Mucosa of descending colon (tissue), 3 donors: ENCODE measurements at regions not wholly inside any gene's neighbourhood (a gene's known extent, or its start where the extent isn't known, plus 50 kb on each side); places are given as distances from the start of the nearest gene placed in this dataset.

Source experiments
- ATAC-seq: fragments of 200-7000 bp; cut with Tn5 transposase; one replicate; pipeline ENCODE4 v1.9.1; 2020; ENCODE audit warnings: mild to moderate bottlenecking, moderate library complexity
- DNase-seq, 3 donors: peaks; one replicate each; pipeline ENCODE4 v3.0.0-alpha.2; 2020
- H3K36me3 ChIP-seq: fragments of 200-600 bp; one replicate; pipeline ENCODE4 v1.8.0; 2021; ENCODE audit warnings: low read depth, mild to moderate bottlenecking
- H3K4me1 ChIP-seq: fragments of 200-600 bp; one replicate; pipeline ENCODE4 v1.8.0; 2021; ENCODE audit warnings: low read depth, mild to moderate bottlenecking
- H3K4me3 ChIP-seq: fragments of 200-600 bp; one replicate; pipeline ENCODE4 v1.8.0; 2021; ENCODE audit warnings: mild to moderate bottlenecking
- H3K9me3 ChIP-seq: fragments of 200-600 bp; one replicate; pipeline ENCODE4 v1.8.0; 2021; ENCODE audit warnings: mild to moderate bottlenecking
- intact Hi-C, 2 donors: fragments of 100-400 bp; cut with DNase I in 1 of 2; cut with micrococcal nuclease in 1 of 2; formaldehyde crosslinking; loops; one replicate each; pipeline versions ENCODE4 v1.11.0 to v1.11.1; 2022; cut with DNase I, micrococcal nuclease
- TF ChIP-seq, protein P1 (sequence below): fragments of 200-600 bp; IDR thresholded peaks from one replicate; pipeline ENCODE4 v1.8.0; 2022; ENCODE audit warnings: antibody characterized with exemption, mild to moderate bottlenecking
- donor health status: DM: no; HTN: no; CAD: no; lungs with moderate emphysema.
- donor health status: DM: no; HTN: no; CAD: no.
- donor health status: DM: no; HTN: yes; CAD: no.

DNA sequence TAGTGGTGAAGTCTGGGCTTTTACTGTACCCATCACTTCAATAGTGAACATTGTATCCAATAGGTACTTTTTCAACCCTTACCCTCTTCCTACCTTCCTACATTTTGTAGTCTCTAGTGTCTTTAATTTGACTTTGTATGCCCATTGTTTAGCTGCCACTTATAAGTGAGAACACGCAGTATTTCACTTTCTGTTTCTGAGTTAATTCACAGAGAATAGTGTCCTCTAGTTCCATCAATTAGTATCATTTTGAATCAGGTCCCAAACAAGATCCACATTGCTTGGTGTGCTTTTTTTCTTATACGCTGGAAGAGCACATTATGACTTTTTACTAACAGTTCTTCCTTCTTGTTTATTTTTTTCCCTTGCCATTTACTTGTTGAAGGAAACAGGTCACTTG lies 176.0 kb upstream of the WDFY3 start:
- H3K9me3 ChIP-seq: no peaks in the 10 kb centered on the region
- intact Hi-C loops: no loop called here
- no peak for ATAC-seq
- TF ChIP-seq, protein P1, sequence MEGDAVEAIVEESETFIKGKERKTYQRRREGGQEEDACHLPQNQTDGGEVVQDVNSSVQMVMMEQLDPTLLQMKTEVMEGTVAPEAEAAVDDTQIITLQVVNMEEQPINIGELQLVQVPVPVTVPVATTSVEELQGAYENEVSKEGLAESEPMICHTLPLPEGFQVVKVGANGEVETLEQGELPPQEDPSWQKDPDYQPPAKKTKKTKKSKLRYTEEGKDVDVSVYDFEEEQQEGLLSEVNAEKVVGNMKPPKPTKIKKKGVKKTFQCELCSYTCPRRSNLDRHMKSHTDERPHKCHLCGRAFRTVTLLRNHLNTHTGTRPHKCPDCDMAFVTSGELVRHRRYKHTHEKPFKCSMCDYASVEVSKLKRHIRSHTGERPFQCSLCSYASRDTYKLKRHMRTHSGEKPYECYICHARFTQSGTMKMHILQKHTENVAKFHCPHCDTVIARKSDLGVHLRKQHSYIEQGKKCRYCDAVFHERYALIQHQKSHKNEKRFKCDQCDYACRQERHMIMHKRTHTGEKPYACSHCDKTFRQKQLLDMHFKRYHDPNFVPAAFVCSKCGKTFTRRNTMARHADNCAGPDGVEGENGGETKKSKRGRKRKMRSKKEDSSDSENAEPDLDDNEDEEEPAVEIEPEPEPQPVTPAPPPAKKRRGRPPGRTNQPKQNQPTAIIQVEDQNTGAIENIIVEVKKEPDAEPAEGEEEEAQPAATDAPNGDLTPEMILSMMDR: no peak
- no peaks in the 10 kb centered on the region for H3K4me1 ChIP-seq
- H3K36me3 ChIP-seq: no peaks in the 10 kb centered on the region
- no peak overlapping the region for H3K4me3 ChIP-seq
- DNase-seq: no peak

DNA sequence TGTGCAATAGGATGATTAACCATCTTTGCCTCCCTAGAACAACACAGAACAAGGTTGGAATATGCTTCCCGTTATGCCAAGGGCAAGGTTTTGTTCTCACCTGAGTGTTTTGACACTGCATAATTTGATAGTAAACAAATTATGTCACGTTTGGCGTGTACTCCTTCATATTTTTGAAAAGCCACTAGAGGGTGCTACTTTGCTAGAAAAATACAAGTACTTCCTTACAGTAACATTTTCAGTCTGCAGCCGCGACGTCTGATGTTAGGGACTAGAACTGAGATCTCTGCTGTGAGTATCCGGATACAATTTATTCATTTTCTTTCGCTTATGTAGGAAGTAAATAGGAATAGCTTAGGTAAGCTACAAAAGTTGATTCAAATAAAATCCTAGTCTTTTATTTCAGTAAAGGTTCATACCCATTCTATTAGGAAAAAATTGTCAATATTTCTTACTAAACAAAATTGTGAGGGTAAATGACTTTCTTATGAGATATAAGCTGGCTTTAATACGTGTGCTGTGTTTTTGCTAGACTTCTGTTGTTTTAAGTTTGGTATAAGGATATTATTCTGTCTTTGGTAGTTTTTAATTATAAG lies 181.1 kb upstream of the WDFY3 start:
- TF ChIP-seq, protein P1: peak; percentile 18
- Histone ChIP-seq H3K9me3 (no peaks in the 10 kb centered on the region), H3K36me3 (no peaks in the 10 kb centered on the region), H3K4me1 (no peaks in the 10 kb centered on the region), H3K4me3 (no peak overlapping the region)
- intact Hi-C loops: loop anchor here in 1 of 2 donors (5.0 kb wide), 2 partner anchors 225 to 600 kb away; no protein-coding TSS in a partner anchor
- ATAC-seq (peak; percentile 72), DNase-seq (peak in 1 of 3 donors; percentile 64)

DNA sequence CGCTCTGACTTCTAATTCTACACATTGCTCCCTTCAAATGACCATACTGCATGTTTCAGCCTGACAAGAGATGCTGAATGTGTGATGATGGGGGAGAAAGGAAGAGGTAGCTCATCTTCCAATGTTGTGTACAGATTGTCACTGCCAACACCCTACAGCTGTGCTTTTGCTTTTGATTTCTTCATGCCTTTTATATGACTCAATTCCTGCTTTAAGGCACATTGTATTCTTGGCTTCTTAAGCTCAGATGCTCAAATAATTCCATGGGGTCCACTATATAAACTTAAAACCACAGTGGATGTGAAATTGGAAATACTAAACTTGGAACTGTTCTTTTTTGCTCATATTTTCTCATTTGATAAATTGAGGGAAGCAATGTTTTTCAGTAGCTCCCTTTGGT lies 183.2 kb upstream of the WDFY3 start:
- DNase-seq: no peak
- no peaks in the 10 kb centered on the region for H3K36me3 ChIP-seq
- no peaks in the 10 kb centered on the region for H3K4me1 ChIP-seq
- H3K9me3 ChIP-seq: no peaks in the 10 kb centered on the region
- TF ChIP-seq, protein P1: no peak
- no peak overlapping the region for H3K4me3 ChIP-seq
- no peak for ATAC-seq
- intact Hi-C loops: loop anchor here in 1 of 2 donors (5.0 kb wide), 2 partner anchors 223 to 598 kb away; no protein-coding TSS in a partner anchor

DNA sequence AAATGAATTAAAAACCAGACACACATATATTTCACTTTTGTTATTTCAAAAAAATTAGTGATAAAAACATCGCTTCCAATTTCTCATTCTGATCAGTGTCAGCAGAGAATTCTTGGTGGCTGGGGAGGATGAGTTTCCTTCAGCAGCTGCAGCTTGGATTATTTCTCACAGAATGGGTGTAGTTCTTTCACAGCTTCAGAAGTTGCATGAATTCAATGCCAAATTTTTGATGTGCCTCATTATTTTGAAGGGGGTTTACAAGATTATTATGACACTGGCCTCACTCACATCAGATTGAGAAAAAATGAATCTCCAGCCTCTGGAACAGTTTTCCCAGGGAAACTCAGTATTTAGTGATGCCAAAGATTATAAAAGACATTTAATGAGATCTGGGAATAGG lies 184.9 kb upstream of the WDFY3 start:
- ATAC-seq: no peak
- TF ChIP-seq, protein P1: no peak
- Histone ChIP-seq H3K4me1 (no peaks in the 10 kb centered on the region), H3K9me3 (no peaks in the 10 kb centered on the region), H3K4me3 (no peak overlapping the region), H3K36me3 (no peaks in the 10 kb centered on the region)
- intact Hi-C loops: no loop called here
- no peak for DNase-seq

DNA sequence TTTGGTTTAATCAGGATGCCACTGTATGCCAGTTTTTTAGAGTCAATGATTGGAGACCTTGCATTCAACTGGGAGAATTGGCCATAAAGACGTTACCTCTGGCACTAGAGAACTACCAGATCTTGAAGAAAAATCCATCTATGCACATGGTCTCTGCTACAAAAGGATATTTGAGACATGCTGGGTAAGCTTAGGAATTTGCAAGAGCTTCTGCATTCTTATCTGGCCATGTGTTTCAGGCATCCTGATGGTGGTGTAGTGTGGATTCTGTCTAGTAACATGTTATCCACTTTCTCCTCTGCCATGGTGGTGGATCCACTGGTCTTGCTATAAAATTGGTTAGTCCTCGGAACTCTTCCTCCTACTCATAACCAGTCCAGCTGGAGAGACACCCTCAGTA lies 185.3 kb upstream of the WDFY3 start:
- Histone ChIP-seq H3K4me1 (no peaks in the 10 kb centered on the region), H3K9me3 (no peaks in the 10 kb centered on the region), H3K36me3 (no peaks in the 10 kb centered on the region), H3K4me3 (no peak overlapping the region)
- intact Hi-C loops: no loop called here
- DNase-seq (no peak), ATAC-seq (no peak)
- TF ChIP-seq, protein P1: no peak

DNA sequence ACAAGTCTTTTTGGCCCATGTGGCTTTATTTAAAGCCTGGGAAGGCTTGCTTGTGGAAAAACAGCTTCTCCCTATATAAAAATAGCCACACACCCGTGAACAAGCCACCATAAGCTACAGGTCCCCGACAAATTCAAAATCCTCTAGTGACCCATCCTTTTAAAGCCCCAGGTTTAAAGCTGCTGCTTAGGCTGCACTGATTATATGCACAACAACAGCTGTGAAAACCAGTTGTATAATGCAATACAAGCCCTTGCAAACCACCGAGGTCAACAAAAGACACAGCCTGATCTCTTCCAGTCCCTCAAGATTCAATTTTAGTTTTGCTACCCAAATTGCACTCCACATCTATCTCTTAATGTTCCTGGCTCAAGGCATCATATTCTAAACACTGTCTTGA lies 186.0 kb upstream of the WDFY3 start:
- H3K4me3 ChIP-seq: no peak overlapping the region
- H3K4me1 ChIP-seq: no peaks in the 10 kb centered on the region
- DNase-seq: no peak
- no peaks in the 10 kb centered on the region for H3K36me3 ChIP-seq
- H3K9me3 ChIP-seq: no peaks in the 10 kb centered on the region
- TF ChIP-seq, protein P1: no peak
- ATAC-seq: no peak
- intact Hi-C loops: no loop called here
